Lower leg skin (tissue), 3 donors: ENCODE measurements at regions not wholly inside any gene's neighbourhood (a gene's known extent, or its start where the extent isn't known, plus 50 kb on each side); places are given as distances from the start of the nearest gene placed in this dataset.

Experiments used
- CTCF ChIP-seq, 3 donors: fragments of 450-650 bp; IDR thresholded peaks; one replicate each; pipeline ENCODE4 v1.5.1; 2016; ENCODE audit warnings: antibody characterized with exemption in 3 of 3, mild to moderate bottlenecking in 3 of 3, moderate library complexity in 2 of 3
- POLR2A ChIP-seq, 2 donors: fragments of 450-650 bp; IDR thresholded peaks; one replicate each; pipeline ENCODE4 v1.6.1; 2016 to 2017; ENCODE audit warnings: antibody characterized with exemption in 2 of 2, mild to moderate bottlenecking in 1 of 2, moderate library complexity in 1 of 2

- TF ChIP-seq CTCF (IDR thresholded peaks at IDR 0.05) = no peak
- TF ChIP-seq POLR2A (IDR thresholded peaks at IDR 0.05) = no peak
These were observed 1544.6 kb downstream of the OLFM4 start for GRCh38 chr13:54573186-54573585.
